Stimulated activated CD8-positive, alpha-beta memory T cell treated with anti-CD3 and anti-CD28 coated beads, Interleukin-12 subunit alpha, Interleukin-12 subunit beta, amount 100 ng/mL, for 4 hours (primary cell): ENCODE measurements at regions not wholly inside any gene's neighbourhood (a gene's known extent, or its start where the extent isn't known, plus 50 kb on each side); places are given as distances from the start of the nearest gene placed in this dataset.
"Not testable (repeated sequence)": the region's sequence is repeated elsewhere in the genome, so short reads cannot be mapped to it uniquely, and the experiment has no call there.

Experiments used
- DNase-seq: peaks from one replicate; pipeline ENCODE4 v3.0.0-alpha.2; 2020; ENCODE audit warnings: low read depth

DNA sequence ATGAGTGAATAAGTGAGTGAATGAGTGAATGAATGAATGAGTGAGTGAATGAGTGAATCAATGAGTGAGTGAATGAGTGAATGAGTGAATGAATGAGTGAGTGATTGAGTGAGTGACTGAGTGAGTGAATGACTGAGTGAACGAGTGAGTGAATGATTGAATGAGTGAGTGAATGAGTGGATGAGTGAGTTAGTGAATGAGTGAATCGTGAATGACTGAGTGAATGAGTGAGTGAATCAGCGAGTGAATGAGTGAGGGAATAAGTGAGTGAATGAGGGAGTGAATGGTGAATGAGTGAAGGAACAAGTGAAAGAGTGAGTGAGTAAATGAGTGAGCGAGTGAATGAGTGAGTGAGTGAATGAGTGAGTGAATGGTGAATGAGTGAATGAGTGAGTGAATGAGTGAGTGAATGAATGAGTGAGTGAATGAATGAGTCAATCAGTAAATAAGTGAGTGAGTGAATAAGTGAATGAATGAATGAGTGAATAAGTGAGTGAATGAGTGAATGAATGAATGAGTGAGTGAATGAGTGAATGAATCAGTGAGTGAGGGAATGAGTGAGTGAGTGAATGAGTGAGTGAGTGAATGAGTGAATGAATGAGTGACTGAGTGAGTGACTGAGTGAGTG is 135.7 kb upstream of the ZNF469 start:
- not testable (repeated sequence) for DNase-seq

DNA sequence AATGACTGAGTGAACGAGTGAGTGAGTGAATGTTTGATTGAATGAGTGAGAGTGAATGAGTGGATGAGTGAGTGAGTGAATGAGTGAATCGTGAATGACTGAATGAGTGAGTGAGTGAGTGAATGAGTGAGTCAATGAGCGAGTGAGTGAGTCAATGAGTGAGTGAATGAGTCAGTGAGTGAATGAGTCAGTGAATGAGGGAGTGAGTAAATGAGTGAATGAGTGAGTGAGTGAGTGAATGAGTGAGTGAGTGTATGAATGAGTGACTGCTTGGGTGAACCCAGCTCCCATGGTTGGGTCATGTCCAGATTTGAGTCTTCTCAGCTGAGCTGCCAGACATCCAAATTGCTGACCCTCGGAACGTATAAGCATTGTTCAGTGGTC is 135.2 kb upstream of the ZNF469 start:
- DNase-seq: not testable (repeated sequence)

DNA sequence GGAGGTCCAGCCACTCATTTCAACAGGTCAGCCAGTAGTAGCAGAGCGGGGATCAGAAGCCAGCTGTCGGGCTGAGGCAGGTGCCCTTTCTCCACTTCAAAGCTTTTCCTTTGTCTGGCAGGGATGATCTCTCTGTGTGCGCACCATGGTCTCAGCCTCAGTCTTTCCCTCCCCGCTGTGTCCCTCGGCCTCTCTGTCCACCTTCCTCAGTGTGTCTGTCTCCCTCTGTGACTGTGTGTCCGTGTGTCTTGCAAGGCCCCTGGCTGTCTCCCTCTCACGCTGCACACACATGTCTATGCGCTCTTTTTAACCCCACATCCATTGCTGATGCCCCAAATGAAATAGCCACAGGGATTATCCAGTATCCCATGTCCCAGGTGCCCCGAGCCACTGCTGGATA is 134.0 kb upstream of the ZNF469 start:
- DNase-seq: not testable (repeated sequence)

DNA sequence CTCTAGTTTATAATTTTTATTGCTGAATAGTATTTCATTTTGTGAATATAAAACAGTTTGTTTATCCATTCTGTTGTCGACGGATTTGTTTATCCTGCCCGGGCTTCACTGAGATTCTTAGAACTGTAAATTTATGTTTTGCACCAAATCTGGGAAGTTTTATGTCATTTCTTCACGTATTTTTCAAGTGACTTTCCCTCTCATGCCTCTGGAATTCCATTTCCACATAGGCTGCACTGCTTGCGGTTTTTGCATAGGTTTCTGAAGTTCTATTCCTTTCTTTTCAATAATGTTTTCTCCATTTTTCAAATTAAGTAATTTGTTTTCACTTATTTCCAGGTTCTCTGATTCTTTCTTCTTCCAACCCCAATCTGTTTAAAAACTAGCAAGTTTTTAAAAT is 132.4 kb upstream of the ZNF469 start:
- not testable (repeated sequence) for DNase-seq

DNA sequence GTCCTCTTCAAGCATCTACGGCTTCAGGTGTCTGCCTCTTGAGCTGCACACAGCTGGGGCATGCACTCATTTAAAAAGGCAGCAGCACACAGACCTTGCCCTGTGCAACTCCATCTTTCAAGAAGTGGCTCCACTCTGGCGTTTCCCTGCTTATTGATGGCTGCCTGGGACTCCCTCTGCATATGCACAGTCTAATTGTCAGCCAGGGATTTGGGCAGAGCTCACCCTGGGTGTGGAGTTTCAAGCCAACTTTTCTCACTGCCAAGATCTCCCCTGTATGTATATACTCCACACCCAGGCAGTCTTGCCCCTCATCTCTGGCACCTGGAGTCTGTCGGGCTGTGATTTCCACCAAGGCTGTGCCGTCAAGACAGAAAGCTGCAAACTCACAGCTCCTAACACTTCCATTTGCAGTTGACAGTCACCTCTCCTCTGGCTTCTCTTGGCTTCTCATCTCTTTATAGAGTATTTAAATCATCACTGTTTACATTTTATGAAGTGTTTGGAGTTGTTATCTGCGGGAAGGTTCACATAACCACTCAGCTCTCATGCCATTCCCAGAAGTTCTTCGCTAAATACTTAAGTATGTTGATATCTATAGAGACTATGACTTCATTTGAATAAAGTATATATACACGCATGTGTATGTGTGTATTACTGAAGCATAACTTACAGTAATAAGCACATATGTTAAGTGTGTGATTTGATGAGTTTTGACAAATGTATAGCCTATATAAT is 130.5 kb upstream of the ZNF469 start:
- DNase-seq: not testable (repeated sequence)

DNA sequence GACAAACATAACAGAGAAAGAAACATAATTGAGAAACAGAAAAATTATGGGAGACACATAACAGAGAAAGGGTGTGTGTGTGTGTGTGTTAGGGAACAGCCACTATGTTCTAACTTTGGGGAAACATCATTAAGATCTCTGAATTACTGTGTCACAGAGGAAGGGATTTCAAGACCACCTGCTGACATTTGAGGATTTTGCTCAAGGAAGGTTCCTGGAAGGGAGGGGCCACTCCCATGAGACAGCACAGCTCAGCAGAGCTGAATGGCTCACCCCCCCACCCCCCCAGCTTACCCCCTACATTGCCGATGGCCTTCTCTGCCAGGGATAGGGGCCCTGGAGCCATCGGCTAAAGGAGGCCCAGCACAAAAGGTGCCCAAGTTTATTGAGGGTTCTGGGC is 124.6 kb upstream of the ZNF469 start:
- not testable (repeated sequence) for DNase-seq

DNA sequence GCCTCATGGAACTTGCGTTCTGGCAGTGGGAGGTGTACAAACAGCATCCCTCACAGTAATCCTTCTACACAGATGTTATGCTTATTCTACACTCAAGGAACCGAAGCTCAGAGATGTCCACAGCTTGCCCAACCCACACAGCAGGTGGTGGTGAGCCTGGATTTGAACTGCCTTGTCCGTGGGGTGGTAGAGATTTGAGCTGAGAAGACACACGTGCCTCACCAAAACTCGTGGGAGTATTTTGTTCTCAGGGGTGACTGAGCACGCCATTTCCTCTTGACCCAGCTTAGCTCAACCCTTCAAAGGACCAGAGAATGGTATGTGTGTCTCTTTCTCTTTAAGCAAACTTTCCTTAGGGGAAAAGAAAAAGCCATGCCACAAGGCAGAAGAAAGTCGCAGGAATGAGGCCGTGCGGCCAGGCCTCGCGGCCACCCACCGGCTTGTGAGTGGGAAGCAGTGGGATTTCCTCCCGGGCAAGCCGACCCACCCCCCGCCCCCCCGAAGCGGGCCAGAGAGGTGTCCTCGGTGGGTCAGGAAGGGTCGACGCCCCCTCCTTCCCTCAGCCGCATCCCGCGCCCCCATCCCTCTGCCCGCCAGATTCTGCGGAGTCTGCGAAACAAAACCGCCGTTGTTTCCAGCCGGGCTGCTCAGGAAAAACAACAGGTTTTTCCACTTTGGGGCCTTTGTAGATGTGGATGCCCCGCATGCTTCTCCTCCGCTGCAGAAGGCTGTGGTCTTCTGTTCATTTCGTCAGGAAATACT is 123.8 kb upstream of the ZNF469 start:
- DNase-seq: not testable (repeated sequence)

DNA sequence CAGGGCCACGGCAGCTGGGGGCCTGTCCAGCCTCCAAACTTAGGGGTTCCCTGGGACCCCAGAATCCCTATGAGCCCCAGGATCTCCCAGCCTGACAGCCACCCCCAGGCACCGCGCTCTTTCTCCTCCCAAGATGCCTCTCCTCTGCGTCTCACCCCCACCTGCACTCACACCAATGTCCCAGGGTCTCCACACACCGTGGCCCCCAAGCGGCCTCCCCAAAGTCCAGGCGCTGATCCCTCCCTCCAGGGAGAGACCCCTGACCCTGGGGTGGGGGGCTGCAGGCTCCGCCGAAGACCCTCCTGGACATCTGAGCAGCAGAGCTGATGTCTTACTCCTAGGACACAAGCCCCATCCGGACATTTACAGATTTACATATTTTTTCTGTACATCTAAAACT is 123.2 kb upstream of the ZNF469 start:
- DNase-seq: not testable (repeated sequence)

DNA sequence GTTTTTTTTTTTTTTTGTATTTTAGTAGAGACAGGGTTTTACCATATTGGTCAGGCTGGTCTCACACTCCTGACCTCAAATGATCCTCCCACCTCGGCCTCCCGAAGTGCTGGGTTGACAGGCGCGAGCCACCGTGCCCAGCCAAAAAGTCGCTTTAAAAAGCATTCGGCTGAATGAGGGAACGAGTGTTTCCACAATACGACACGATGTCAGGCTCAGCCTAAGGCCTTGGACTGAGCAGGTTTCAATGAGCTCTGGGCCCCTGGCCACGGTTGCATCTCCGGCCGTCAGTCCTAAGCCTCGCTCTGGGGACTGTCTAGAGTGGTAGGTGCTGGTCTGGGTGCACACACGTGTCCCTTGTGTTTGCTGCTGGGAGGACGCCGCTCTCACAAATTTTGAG is 122.6 kb upstream of the ZNF469 start:
- not testable (repeated sequence) for DNase-seq

DNA sequence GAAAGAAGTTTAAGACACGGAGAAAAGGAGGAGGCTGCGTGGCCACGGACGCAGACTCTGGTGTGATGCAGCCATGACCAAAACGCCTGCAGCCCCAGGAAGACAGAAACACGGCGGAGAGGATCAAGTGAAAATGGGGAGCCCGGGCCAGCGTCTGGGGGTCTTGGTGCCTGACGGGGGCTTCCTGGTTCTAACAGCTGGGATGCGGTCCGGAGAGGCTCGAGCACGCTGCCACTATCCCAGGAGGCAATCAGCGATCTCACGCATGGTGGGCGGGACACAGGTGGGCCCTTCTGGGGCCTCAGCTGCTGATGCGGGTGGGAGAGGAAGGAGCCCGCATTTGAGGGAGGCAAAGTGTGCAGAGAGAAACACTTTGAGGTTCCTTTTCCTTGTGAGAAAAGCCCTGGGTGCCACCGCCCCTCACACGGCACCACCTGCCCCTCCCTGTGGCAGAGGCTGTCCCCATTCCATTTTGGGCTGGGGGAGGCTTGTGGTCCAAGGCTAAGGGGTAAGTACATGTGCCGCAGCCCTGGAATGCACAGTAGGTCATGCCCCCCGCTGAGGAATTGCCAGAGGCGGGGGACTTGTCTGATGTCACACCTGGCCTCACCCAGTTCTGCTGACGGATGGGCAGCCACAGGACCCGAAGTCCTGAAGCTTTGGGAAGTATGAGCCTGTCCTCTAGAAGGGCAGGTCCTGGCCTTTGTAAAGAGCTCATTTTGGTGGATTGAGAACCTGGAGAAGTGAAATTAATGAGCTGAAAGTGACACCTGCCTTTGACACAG is 121.7 kb upstream of the ZNF469 start:
- not testable (repeated sequence) for DNase-seq

DNA sequence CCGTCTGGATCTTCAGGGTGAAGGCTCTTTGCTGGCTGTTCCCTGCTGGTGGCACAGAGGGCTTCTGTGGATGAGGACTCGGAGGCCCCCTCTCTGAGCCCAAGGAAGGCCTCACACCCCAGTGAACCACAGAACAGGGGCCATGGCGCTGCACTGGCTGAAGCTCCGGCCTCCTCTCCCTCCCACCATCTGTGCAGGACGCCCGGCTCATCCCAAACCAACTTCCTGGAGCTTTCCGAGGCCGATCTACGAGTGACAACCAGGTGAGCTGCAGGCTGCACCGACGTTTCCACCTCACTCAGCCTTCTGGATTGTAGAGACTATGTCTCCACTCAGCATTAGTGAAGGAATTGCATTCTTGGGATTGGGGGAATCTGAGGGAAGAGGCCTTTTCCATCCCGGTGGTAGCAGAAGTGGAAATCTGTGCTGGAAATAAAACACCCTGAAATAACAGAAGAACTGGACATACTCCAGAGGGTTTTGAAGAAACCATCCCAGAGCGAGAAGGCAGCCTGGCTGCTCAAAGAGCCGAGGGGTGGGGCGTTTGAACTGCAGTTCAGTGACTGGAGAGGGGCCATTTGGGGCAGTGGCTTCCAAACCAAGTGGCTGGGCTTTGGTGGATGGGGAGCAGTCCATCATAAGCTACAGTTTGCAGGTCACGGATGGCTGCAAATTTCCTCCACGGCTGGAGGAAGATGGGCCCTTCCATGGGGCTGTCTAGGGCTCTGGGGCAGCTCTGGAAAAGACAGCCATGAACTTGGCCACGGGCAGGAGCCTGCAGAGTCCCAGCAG is 120.7 kb upstream of the ZNF469 start:
- DNase-seq: not testable (repeated sequence)

DNA sequence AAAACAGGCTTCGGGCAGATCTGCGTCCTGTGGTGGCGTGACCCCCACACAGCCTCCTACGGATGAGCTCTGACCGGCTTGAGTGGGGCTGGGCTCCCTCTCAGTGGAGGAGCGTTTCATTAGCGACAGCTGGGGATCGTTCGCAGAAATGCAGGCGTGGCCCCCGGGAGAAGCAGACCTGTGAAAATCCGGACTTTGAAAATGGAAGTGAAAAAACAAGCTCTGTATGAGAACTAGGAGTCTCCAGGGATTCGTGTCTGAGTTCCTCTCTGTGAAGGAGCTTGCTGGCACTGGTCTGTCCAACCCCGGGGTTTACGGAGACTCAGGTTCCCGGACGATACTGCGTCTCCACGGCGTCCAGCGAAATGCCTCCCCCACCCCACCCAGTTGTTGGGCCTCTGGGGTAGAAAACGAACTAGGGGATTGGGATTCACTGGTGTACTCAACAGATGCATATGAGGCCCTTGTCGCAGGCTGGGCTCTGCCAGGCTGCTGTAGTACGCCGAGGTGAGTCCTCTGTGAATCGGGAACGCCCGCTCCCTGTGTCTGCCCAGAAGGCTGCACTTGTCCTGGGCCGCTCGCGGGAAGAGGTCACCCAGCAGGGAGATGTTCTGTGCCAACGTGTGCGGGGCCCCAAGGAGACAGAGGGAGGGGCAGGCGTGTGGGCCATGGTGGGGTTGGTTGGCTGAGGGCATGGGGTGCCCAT is 119.7 kb upstream of the ZNF469 start:
- not testable (repeated sequence) for DNase-seq

DNA sequence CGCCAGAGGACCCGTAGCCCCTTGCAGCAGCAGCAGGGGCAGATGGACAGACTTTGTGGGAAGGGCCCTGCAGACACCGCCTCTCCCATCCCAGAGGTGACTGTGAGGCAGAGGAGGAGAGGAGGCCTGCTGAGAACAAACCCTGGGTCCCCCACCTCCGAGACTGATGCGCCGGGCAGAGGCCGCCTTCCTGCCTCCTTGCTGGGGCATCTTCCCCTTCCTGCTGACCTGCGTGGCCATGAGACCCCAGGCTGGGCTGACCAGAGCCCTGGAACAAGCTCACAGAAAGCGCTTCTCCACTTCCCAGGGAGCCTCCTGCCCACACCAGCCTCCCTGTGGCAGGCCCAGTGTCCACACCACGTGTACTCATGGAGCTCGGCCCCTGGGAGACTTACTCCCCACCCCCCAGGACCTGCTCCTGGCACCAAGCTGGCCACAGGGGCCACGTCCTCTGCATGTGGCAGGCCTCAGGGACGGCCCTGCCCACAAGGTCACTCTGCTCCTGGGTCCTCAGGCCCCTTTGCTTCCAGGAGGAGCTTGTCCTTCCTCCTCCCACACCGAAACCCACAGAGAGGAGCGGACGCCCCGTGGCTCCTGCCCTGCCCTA is 119.0 kb upstream of the ZNF469 start:
- not testable (repeated sequence) for DNase-seq

DNA sequence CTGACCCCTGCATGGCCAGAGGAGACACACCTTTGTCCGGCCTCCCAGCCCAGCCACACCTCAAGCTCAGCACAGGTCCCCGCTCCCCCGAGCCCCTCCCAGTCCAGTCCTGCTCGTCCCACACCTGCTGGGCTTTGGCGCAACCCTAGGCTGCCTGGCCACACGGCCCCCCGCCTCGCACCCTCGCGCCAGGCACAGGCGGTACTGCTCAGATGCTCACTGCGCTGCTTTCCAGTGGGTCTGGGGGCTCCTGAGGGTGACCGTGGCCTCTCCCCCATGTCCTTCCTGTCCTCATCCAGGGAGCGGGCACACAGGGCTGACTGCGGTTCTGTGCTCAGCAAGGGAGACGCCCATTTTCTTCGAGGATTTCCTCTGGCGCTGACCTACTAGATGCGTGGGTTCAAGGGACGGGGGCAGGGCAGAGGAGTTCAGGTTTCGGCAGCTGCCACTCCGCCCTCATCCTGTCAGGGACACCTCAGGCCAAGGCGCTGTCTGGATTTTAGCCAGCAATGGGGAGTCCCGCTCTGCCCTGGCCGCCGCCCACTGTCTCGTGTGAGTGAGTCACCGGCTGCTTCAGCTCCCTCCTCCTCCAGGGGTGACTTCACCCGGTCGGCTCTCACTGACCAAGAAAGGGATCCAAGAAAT is 118.0 kb upstream of the ZNF469 start:
- DNase-seq: peak; percentile 49

DNA sequence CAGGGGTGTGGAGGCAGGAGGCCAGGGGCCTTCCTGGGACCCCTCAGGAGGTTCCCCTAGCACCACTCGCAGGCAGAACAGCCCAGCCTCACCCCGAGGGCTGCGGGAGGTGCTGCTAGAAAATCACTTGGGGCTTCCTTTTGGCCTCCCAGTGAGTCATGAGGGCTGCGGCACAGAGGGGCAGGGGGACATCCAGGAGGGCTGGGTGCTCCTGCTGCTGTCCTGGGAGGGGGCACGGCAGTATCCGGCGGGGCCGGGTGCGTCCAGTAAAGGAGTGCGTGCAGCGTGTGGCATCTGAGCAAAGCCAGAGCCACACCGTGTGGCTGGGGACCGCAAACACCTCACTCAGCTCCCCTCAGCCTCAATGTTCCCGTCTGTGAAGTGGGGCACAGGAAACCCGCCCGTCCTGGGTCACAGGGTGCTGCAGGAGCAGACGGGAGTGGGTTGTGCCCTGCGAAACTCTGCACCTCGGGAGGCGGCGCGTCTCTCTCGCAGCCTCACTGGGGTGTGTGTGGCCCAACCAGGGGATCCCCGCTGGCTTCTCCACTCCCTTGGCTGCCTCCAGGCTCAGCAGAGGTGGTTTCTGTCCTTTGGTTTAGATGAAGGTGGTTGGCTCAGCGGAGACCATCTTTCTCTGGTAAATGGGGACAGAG is 117.3 kb upstream of the ZNF469 start:
- DNase-seq: peak; percentile 28

DNA sequence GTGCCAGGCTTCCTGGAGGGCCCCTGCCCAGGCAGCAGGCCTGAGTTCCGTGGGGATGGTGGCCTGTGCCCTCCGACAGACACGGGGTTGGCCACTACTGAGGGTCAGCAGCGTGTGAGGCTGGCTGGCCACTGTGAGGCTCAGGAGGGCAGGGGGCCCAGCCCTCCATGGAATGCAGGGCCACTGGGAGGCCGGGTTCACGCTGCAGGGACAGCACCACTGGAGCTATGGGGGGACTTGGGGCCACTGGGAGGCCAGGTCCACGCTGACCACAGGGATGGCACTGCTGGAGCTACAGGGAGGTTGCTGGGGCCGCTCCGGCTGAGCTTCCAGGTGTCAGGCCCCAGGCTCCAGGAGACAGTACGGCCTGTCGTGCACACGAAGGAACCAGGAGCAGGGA is 116.7 kb upstream of the ZNF469 start:
- DNase-seq: not testable (repeated sequence)

DNA sequence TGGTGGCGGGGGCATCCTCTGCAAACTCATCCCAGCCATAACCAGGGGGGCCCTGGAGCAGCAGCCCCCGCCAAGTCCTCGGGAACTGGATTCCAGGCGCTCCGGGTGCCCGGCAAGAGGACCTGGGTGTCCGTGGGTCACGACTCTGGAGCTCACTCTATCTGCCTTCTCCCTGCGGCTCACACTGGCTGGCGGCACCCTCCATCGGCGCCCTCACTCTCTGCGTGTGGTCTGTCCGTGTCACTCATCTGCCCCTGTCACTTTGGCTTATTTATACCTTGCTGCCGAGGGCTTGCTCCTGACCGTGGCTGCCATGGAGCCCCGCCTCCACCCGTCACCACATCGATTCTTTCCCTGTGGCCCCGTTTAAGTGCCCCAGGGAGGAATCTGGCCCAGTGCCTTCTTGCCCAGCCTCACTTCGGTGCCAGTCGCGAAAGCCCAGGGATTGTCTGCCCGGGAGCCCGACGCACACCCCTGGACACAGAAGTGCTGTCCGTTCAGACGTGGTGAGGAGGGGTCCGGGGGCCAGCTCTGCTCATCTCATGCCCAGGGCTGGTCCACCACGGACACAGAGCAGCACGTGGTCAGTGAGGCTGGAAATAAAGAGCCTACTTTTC is 115.7 kb upstream of the ZNF469 start:
- DNase-seq: not testable (repeated sequence)

DNA sequence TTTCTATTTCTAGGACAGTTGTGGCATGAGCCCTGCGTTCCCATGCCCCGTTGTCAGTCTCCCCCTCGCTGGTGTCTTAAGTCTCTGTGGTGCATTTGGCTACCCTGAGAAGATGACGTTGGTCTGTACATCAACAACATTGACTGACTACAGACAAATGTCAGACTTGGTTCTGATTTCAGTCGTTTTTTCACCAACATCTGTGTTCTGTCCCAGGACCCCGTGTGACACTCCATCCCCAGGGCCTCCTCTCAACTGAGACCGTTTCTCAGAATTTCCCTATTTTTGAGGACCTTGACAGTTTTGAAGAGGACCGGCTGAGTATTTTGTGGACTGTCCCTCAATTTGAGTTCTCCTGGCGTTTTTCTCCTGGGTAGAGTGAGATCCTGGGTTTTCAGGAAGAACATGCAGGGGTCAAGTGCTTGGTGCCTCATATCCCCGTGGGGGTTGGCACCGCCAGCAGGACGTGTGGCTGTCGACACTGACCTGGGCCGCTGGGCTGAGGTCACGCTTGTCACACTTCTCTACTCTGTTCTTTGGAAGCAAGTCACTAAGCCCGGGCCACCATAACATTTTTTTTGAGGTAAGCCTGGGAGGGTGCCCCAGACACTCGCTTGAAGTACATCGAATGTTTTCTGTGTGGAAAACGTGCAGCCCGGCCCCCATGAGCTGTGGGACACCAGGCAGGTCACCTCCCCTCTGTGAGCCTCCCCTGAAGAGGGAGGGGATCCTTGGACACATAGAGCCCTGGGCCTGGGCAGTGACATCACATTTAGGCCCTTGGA is 114.4 kb upstream of the ZNF469 start:
- DNase-seq: not testable (repeated sequence)
